SK-N-SH (cell line): ENCODE measurements at regions not wholly inside any gene's neighbourhood (a gene's known extent, or its start where the extent isn't known, plus 50 kb on each side); places are given as distances from the start of the nearest gene placed in this dataset.

ENCODE experiments used
- CTCF ChIA-PET: fragments of 300-600, 350-600 bp; formaldehyde crosslinking; extraction: SDS; loops from one replicate; lab custom pipeline; 2021; lab: Yijun Ruan, JAX
- POLR2A ChIA-PET: fragments of 350-600 bp; sonication (Branson Sonifier 250); formaldehyde crosslinking; extraction: SDS; loops from one replicate; lab custom pipeline; 2020; ENCODE audit warnings: antibody characterized with exemption, inconsistent platforms; lab: Yijun Ruan, JAX
- DNase-seq: peaks from one replicate; pipeline ENCODE4 v3.0.0; 2012
- H2AFZ ChIP-seq: fragments of 200-600 bp; sonication (generic); 2 replicates; pipeline ENCODE4 v1.8.1; 2016; ENCODE audit warnings: antibody characterized with exemption, mild to moderate bottlenecking, low read depth
- H3F3A ChIP-seq: fragments of 200-600 bp; sonication (generic); replicated peaks from 2 replicates; pipeline ENCODE3; 2016; ENCODE audit warnings: antibody characterized with exemption, mild to moderate bottlenecking; ENCODE audit not compliant: insufficient read depth
- H3K27ac ChIP-seq, 2 experiments: fragments of 200-500 bp in 1 of 2; fragments of 200-600 bp in 1 of 2; sonication (Bioruptor generic) in 1 of 2; sonication (generic), shearing (Covaris generic) in 1 of 2; 2 replicates each; pipeline versions ENCODE4 v1.5.1 to v1.6.1; 2014 to 2016; ENCODE audit warnings: low read depth in 2 of 2, inconsistent platforms in 1 of 2, low read length in 1 of 2, mild to moderate bottlenecking in 1 of 2, mixed read lengths in 1 of 2
- H3K27me3 ChIP-seq: fragments of 200-600 bp; sonication (generic), shearing (Covaris generic); 2 replicates; pipeline ENCODE4 v1.6.1; 2016; ENCODE audit warnings: mixed run types; ENCODE audit not compliant: insufficient read depth
- H3K36me3 ChIP-seq, 2 experiments: fragments of 200-500 bp in 1 of 2; fragments of 200-600 bp in 1 of 2; sonication (Bioruptor generic) in 1 of 2; sonication (generic) in 1 of 2; replicated peaks in 1 of 2; 2 replicates each; pipeline versions ENCODE3 to v1.5.1; 2014 to 2016; ENCODE audit warnings: low read length in 1 of 2, mild to moderate bottlenecking in 1 of 2; ENCODE audit not compliant: insufficient read depth in 2 of 2, control insufficient read depth in 1 of 2
- H3K4me1 ChIP-seq, 2 experiments: fragments of 200-500 bp in 1 of 2; fragments of 200-600 bp in 1 of 2; sonication (Bioruptor generic) in 1 of 2; sonication (generic), shearing (Covaris generic) in 1 of 2; 2 replicates each; pipeline versions ENCODE4 v1.5.1 to v1.6.1; 2014 to 2016; ENCODE audit warnings: low read depth in 1 of 2, low read length in 1 of 2, mixed run types in 1 of 2; ENCODE audit not compliant: insufficient read depth in 2 of 2, control insufficient read depth in 1 of 2
- H3K4me2 ChIP-seq: fragments of 200-600 bp; sonication (generic), shearing (Covaris generic); 2 replicates; pipeline ENCODE4 v1.6.1; 2017; ENCODE audit warnings: mixed run types
- H3K4me3 ChIP-seq, 2 experiments: fragments of 200-500 bp in 1 of 2; fragments of 200-600 bp in 1 of 2; sonication (Bioruptor generic) in 1 of 2; sonication (generic), shearing (Covaris generic) in 1 of 2; 2 replicates each; pipeline versions ENCODE4 v1.5.1 to v1.8.1; 2014 to 2016; ENCODE audit warnings: low read depth in 2 of 2, inconsistent platforms in 1 of 2, low read length in 1 of 2, mild to moderate bottlenecking in 1 of 2, mixed read lengths in 1 of 2, moderate library complexity in 1 of 2
- H3K79me2 ChIP-seq: fragments of 200-600 bp; sonication (generic); 2 replicates; pipeline ENCODE4 v1.8.1; 2017; ENCODE audit warnings: mild to moderate bottlenecking; ENCODE audit not compliant: insufficient read depth
- H3K9ac ChIP-seq: fragments of 200-600 bp; sonication (generic); 2 replicates; pipeline ENCODE4 v1.6.1; 2017; ENCODE audit warnings: mixed run types
- H3K9me2 ChIP-seq: fragments of 200-600 bp; sonication (generic); 2 replicates; pipeline ENCODE4 v1.6.1; 2017; ENCODE audit warnings: mixed run types
- H3K9me3 ChIP-seq: fragments of 200-600 bp; sonication (generic); 2 replicates; pipeline ENCODE4 v1.6.1; 2017; ENCODE audit warnings: mixed run types, mild to moderate bottlenecking, moderate library complexity
- H4K20me1 ChIP-seq: fragments of 200-600 bp; sonication (generic); 2 replicates; pipeline ENCODE4 v1.6.1; 2017; ENCODE audit warnings: mild to moderate bottlenecking, mixed run types; ENCODE audit not compliant: insufficient read depth
- CTCF ChIP-seq: fragments of 200-600 bp; sonication (generic); IDR thresholded peaks from 2 replicates; pipeline ENCODE4 v1.6.1; 2017; ENCODE audit warnings: antibody characterized with exemption, mild to moderate bottlenecking, moderate library complexity
- ELF1 ChIP-seq: IDR thresholded peaks from 2 replicates; pipeline ENCODE4 v1.4.0; 2012
- EZH2phosphoT487 ChIP-seq: fragments of 200-600 bp; sonication (generic); IDR thresholded peaks from 2 replicates; pipeline ENCODE4 v1.6.1; 2017; ENCODE audit warnings: low read depth, mixed run types, mild to moderate bottlenecking, antibody characterized with exemption, moderate library complexity, borderline replicate concordance
- FOXJ3 ChIP-seq: sonication (generic); formaldehyde crosslinking; IDR thresholded peaks from 2 replicates; pipeline ENCODE4 v1.5.1; 2020; ENCODE audit warnings: mild to moderate bottlenecking, missing genetic modification reagents
- JUND ChIP-seq: IDR thresholded peaks from 2 replicates; pipeline ENCODE4 v1.4.0; 2012
- MAX ChIP-seq: IDR thresholded peaks from 2 replicates; pipeline ENCODE4 v1.4.0; 2012; ENCODE audit warnings: low read depth
- MEF2A ChIP-seq: IDR thresholded peaks from 2 replicates; pipeline ENCODE4 v1.4.0; 2012; ENCODE audit warnings: low read depth, borderline replicate concordance
- MXI1 ChIP-seq: IDR thresholded peaks from 2 replicates; pipeline ENCODE4 v1.6.1; 2012; ENCODE audit warnings: mild to moderate bottlenecking, low read depth, low read length, improper control_type of control experiment
- NFIC ChIP-seq: IDR thresholded peaks from 2 replicates; pipeline ENCODE4 v1.4.0; 2012; ENCODE audit warnings: borderline replicate concordance
- RCOR1 ChIP-seq: fragments of 150-350 bp; IDR thresholded peaks from 2 replicates; pipeline ENCODE4 v1.6.1; 2017; ENCODE audit warnings: antibody characterized with exemption, low read length
- RFX5 ChIP-seq: IDR thresholded peaks from 2 replicates; pipeline ENCODE4 v1.6.1; 2012; ENCODE audit warnings: mild to moderate bottlenecking, improper control_type of control experiment, low read length
- RXRA ChIP-seq: IDR thresholded peaks from 2 replicates; pipeline ENCODE4 v1.4.0; 2012; ENCODE audit warnings: low read depth, mild to moderate bottlenecking, borderline replicate concordance
- SIN3A ChIP-seq: IDR thresholded peaks from 2 replicates; pipeline ENCODE4 v1.6.1; 2012; ENCODE audit warnings: low read depth, mild to moderate bottlenecking, low read length, moderate library complexity, borderline replicate concordance
- TAF1 ChIP-seq: IDR thresholded peaks from 2 replicates; pipeline ENCODE4 v1.6.1; 2012; ENCODE audit warnings: low read depth, mild to moderate bottlenecking, low read length, moderate library complexity, borderline replicate concordance
- TCF12 ChIP-seq: IDR thresholded peaks from 2 replicates; pipeline ENCODE4 v1.4.0; 2012
- TEAD4 ChIP-seq: IDR thresholded peaks from 2 replicates; pipeline ENCODE4 v1.4.0; 2012; ENCODE audit warnings: mild to moderate bottlenecking, borderline replicate concordance; ENCODE audit not compliant: insufficient read depth
- USF1 ChIP-seq: IDR thresholded peaks from 2 replicates; pipeline ENCODE4 v1.4.0; 2012; ENCODE audit warnings: low read depth, borderline replicate concordance
- USF2 ChIP-seq: fragments of 150-350 bp; IDR thresholded peaks from 2 replicates; pipeline ENCODE4 v1.6.1; 2017; ENCODE audit warnings: antibody characterized with exemption, low read length, low read depth, borderline replicate concordance
- ZBTB33 ChIP-seq: IDR thresholded peaks from 2 replicates; pipeline ENCODE4 v1.4.0; 2012; ENCODE audit warnings: low read depth, borderline replicate concordance
- WGBS: methylation state at CpG from one replicate; pipeline ENCODE4 v1.1.6; 2017; ENCODE audit warnings: low lambda C conversion rate; 5-methylcytosine and 5-hydroxymethylcytosine counted together

- no peak overlapping the region for H3K27ac ChIP-seq
- no peaks in the 10 kb centered on the region for H3K36me3 ChIP-seq
- H3K4me2 ChIP-seq, result no peak overlapping the region
- no peak for DNase-seq
- H4K20me1 ChIP-seq, result no peaks in the 10 kb centered on the region
- CTCF ChIA-PET, result interaction anchor here (1.5 kb wide), 1 partner anchor 202 kb away, joined by 3 read pairs; no protein-coding TSS in a partner anchor
- H2AFZ ChIP-seq, result no peak overlapping the region
- no peak overlapping the region for H3K4me3 ChIP-seq
- H3F3A ChIP-seq, result no peaks in the 10 kb centered on the region
- H3K9me3 ChIP-seq, result no peaks in the 10 kb centered on the region
- TF ChIP-seq CTCF (no peak), TCF12 (no peak), JUND (no peak), ELF1 (no peak), SIN3A (no peak), TAF1 (no peak), USF1 (no peak), NFIC (no peak), MXI1 (no peak), EZH2phosphoT487 (no peak), MEF2A (no peak), USF2 (no peak), FOXJ3 (CRISPR knock-in tag) (no peak), RCOR1 (no peak)
- TF ChIP-seq, all 33 proteins: peak for 0
- Histone ChIP-seq H3K4me1 (no peaks in the 10 kb centered on the region), H3K9ac (no peak overlapping the region), H3K9me2 (no peaks in the 10 kb centered on the region), H3K79me2 (no peaks in the 10 kb centered on the region), H3K27me3 (no peaks in the 10 kb centered on the region; the same call in 1 of the 2 replicates)
- WGBS, result 58% methylated on average over 2 of the region's 2 CpGs
- POLR2A ChIA-PET, result no interaction called here
Observed at GRCh38 chr9:78167356-78167755, 68.5 kb upstream of the CEP78 start.

- H3K4me2 ChIP-seq, result no peak overlapping the region
- H3K4me1 ChIP-seq, result no peaks in the 10 kb centered on the region
- H3F3A ChIP-seq, result no peaks in the 10 kb centered on the region
- ChIA-PET POLR2A (no interaction called here), CTCF (no interaction called here)
- H3K79me2 ChIP-seq, result no peaks in the 10 kb centered on the region
- H3K9me2 ChIP-seq, result no peaks in the 10 kb centered on the region
- H3K9ac ChIP-seq, result no peak overlapping the region
- H3K27me3 ChIP-seq, result no peaks in the 10 kb centered on the region; the same call in 1 of the 2 replicates
- H3K4me3 ChIP-seq, result no peak overlapping the region
- H3K27ac ChIP-seq, result no peak overlapping the region
- H2AFZ ChIP-seq, result no peak overlapping the region
- no peaks in the 10 kb centered on the region for H3K36me3 ChIP-seq
- WGBS, result 6% methylated on average over 2 of the region's 2 CpGs
- no peak for DNase-seq
- H3K9me3 ChIP-seq, result no peaks in the 10 kb centered on the region
- TF ChIP-seq TEAD4, result no peak
- no peak for TF ChIP-seq ZBTB33
- TF ChIP-seq RFX5, result no peak
- no peak for TF ChIP-seq MAX
- TF ChIP-seq FOXJ3 (CRISPR knock-in tag), result no peak
- TF ChIP-seq SIN3A, result no peak
- no peak for TF ChIP-seq RXRA
- no peak for TF ChIP-seq USF2
- H4K20me1 ChIP-seq, result no peaks in the 10 kb centered on the region
Observed at GRCh38 chr9:78163834-78164233, 72.0 kb upstream of the CEP78 start.
